PC-3 (cell line): ENCODE measurements at regions not wholly inside any gene's neighbourhood (a gene's known extent, or its start where the extent isn't known, plus 50 kb on each side); places are given as distances from the start of the nearest gene placed in this dataset.

Experiments used
- CTCF ChIP-seq: fragments of 300-600 bp; sonication (generic); conservative IDR thresholded peaks from 2 replicates; pipeline ENCODE4 v1.5.1; 2017; ENCODE audit warnings: antibody characterized with exemption, low read depth, mild to moderate bottlenecking, low read length
- EZH2 ChIP-seq: fragments of 300-600 bp; sonication (generic); IDR thresholded peaks from one replicate; pipeline ENCODE4 v1.6.1; 2017; ENCODE audit warnings: antibody characterized with exemption, mild to moderate bottlenecking, low read length; ENCODE audit not compliant: unreplicated experiment
- EZH2phosphoT487 ChIP-seq: fragments of 300-600 bp; sonication (generic); IDR thresholded peaks from 2 replicates; pipeline ENCODE4 v1.6.1; 2018; ENCODE audit warnings: mild to moderate bottlenecking, antibody characterized with exemption, low read length, borderline replicate concordance

GRCh38 chr5:103721183-103721582, 158.6 kb upstream of the NUDT12 start:
- no peak for TF ChIP-seq EZH2
- no peak for TF ChIP-seq CTCF
- no peak for TF ChIP-seq EZH2phosphoT487
